ENCODE measurements at regions not wholly inside any gene's neighbourhood (a gene's known extent, or its start where the extent isn't known, plus 50 kb on each side); places are given as distances from the start of the nearest gene placed in this dataset.
A peak's percentile ranks its signal among the peaks of the same experiment; 100 is the strongest.

- no peaks in the 10 kb centered on the region for H3K36me3 ChIP-seq (ENCODE audit: control insufficient read depth, insufficient read depth, low read length)
- DNase-seq (ENCODE audit: low read depth): no peak
- H3K4me3 ChIP-seq (ENCODE audit: low read depth, low read length): no peak overlapping the region
- FAIRE-seq: no peak
- no peaks in the 10 kb centered on the region for H3K27me3 ChIP-seq (ENCODE audit: control insufficient read depth, insufficient read depth, low read length)
- TF ChIP-seq, protein P1, sequence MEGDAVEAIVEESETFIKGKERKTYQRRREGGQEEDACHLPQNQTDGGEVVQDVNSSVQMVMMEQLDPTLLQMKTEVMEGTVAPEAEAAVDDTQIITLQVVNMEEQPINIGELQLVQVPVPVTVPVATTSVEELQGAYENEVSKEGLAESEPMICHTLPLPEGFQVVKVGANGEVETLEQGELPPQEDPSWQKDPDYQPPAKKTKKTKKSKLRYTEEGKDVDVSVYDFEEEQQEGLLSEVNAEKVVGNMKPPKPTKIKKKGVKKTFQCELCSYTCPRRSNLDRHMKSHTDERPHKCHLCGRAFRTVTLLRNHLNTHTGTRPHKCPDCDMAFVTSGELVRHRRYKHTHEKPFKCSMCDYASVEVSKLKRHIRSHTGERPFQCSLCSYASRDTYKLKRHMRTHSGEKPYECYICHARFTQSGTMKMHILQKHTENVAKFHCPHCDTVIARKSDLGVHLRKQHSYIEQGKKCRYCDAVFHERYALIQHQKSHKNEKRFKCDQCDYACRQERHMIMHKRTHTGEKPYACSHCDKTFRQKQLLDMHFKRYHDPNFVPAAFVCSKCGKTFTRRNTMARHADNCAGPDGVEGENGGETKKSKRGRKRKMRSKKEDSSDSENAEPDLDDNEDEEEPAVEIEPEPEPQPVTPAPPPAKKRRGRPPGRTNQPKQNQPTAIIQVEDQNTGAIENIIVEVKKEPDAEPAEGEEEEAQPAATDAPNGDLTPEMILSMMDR (IDR thresholded peaks at IDR 0.05; ENCODE audit: insufficient read depth, low read length, severe bottlenecking): no peak
These were observed 81.9 kb upstream of the DUSP5 start for GRCh38 chr10:110415809-110416208.

DNA sequence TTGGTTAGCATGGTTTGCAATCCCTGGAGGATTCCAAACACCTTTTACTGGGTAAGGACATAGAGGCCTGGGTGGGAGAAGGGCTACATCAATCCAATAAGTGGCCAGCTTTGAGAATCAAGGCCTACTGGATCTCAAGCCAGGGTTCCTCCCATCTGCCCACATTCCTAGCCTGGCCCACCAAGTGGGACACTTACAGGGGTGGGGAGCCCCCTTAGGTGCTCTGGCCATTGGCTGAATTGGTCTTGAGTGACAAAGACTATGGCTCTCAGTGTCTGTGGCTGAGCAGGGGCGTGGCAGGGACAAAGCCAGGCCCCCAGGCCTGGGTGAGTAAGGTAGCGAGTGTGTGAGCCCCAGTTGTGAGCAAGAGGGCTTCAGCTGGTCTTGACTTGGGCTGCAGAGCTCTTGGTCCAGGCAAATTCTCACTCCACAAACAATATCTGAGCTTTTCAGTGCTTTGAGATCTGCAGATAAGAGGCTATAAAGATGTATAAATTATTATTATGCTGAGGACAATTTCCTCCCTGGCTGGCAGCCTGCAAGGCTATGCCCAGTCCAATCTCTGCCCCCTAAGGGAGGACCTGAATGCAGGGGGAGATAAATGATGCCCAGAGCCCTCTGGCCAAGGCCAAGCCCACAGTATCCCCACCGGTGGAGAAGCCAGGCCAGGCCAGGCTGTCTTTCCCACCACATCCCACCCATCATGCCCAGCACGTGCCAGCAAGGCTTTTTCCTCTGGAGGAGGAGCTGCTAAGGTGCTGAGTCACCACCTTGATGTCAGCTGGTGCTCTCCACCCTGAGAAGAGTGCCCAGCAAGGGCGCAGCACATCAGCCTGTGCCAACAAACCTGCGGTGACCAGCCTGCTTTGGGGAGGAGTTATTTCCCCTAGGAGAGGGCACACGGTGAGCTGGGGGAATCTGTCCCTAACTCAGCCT lies 80.7 kb upstream of the DUSP5 start:
- H3K36me3 ChIP-seq (ENCODE audit: control insufficient read depth, insufficient read depth, low read length): no peaks in the 10 kb centered on the region
- no peaks in the 10 kb centered on the region for H3K27me3 ChIP-seq (ENCODE audit: control insufficient read depth, insufficient read depth, low read length)
- FAIRE-seq (no peak), DNase-seq (ENCODE audit: low read depth) (peak; percentile 51)
- TF ChIP-seq, protein P1 (IDR thresholded peaks at IDR 0.05; ENCODE audit: insufficient read depth, low read length, severe bottlenecking): no peak
- H3K4me3 ChIP-seq (ENCODE audit: low read depth, low read length): no peak overlapping the region

GRCh38 chr10:110418218-110418617 lies 79.5 kb upstream of the DUSP5 start:
- DNase-seq (ENCODE audit: low read depth) (no peak), FAIRE-seq (no peak)
- H3K4me3 ChIP-seq (ENCODE audit: low read depth, low read length): no peak overlapping the region
- no peaks in the 10 kb centered on the region for H3K27me3 ChIP-seq (ENCODE audit: control insufficient read depth, insufficient read depth, low read length)
- no peaks in the 10 kb centered on the region for H3K36me3 ChIP-seq (ENCODE audit: control insufficient read depth, insufficient read depth, low read length)
- TF ChIP-seq, protein P1 (IDR thresholded peaks at IDR 0.05; ENCODE audit: insufficient read depth, low read length, severe bottlenecking): no peak

- FAIRE-seq (no peak), DNase-seq (ENCODE audit: low read depth) (no peak)
- no peaks in the 10 kb centered on the region for H3K36me3 ChIP-seq (ENCODE audit: control insufficient read depth, insufficient read depth, low read length)
- TF ChIP-seq, protein P1 (IDR thresholded peaks at IDR 0.05; ENCODE audit: insufficient read depth, low read length, severe bottlenecking): no peak
- H3K4me3 ChIP-seq (ENCODE audit: low read depth, low read length): no peak overlapping the region
- no peaks in the 10 kb centered on the region for H3K27me3 ChIP-seq (ENCODE audit: control insufficient read depth, insufficient read depth, low read length)
These were observed 78.4 kb upstream of the DUSP5 start for GRCh38 chr10:110419265-110419664.

GRCh38 chr10:110420401-110421193 lies 77.1 kb upstream of the DUSP5 start:
- Histone ChIP-seq H3K27me3 (ENCODE audit: control insufficient read depth, insufficient read depth, low read length) (no peaks in the 10 kb centered on the region), H3K4me3 (ENCODE audit: low read depth, low read length) (no peak overlapping the region), H3K36me3 (ENCODE audit: control insufficient read depth, insufficient read depth, low read length) (no peaks in the 10 kb centered on the region)
- peak; percentile 83 for DNase-seq (ENCODE audit: low read depth)
- TF ChIP-seq, protein P1 (IDR thresholded peaks at IDR 0.05; ENCODE audit: insufficient read depth, low read length, severe bottlenecking): no peak
- FAIRE-seq: no peak
